NCI-H510A (cell line): ENCODE measurements at regions not wholly inside any gene's neighbourhood (a gene's known extent, or its start where the extent isn't known, plus 50 kb on each side); places are given as distances from the start of the nearest gene placed in this dataset.
"Not testable (repeated sequence)": the region's sequence is repeated elsewhere in the genome, so short reads cannot be mapped to it uniquely, and the experiment has no call there.

ENCODE experiments used
- DNase-seq: peaks from one replicate; lab custom pipeline; 2025; lab: John Stamatoyannopoulos, UW

GRCh38 chr2:194686569-194686968 lies 970.5 kb upstream of the SLC39A10 start:
- no peak for DNase-seq

DNA sequence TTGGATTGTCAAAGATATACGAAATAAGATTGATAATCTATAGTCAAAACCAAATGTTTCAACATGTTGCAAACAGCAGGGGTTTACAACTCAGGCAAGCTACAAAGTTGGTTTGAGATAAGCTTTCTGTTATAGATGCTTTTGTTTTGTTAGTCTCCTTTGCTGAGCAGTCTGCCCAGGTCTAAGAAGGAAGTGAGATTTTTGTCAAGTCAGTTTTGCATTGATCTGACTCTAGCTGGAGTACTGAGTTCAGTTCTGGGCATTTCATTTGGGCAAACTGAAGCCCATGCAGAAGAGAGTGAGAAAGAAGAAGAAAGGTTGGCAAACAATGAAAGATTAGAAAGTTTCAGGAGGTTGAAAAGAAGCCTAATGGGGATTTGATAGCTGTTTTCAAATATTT lies 983.0 kb upstream of the SLC39A10 start:
- DNase-seq, result no peak

- DNase-seq, result no peak
Measured at GRCh38 chr2:194672994-194673393, 984.0 kb upstream of the SLC39A10 start.

DNA sequence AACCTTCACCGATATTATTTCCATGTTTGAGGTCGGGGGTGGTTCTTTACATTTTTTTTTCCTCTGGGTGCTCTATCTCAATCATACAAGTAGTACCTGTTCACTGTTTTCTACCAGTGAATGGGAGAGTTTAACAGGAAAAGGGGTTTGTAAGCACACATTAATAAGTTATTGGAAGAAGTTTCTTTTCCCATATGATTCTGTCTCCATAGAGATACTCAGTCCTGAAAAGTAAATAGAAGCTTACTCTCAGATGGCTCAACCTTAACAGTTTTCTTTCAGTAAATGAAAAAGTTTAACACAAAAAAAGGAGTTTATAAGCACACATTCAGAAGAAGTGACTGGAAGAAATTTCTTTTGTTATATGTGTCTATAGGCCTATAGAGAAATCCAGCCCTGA lies 995.6 kb upstream of the SLC39A10 start:
- no peak for DNase-seq

- not testable (repeated sequence) for DNase-seq
Measured at GRCh38 chr2:194639057-194639456, 1018.0 kb upstream of the SLC39A10 start.

DNA sequence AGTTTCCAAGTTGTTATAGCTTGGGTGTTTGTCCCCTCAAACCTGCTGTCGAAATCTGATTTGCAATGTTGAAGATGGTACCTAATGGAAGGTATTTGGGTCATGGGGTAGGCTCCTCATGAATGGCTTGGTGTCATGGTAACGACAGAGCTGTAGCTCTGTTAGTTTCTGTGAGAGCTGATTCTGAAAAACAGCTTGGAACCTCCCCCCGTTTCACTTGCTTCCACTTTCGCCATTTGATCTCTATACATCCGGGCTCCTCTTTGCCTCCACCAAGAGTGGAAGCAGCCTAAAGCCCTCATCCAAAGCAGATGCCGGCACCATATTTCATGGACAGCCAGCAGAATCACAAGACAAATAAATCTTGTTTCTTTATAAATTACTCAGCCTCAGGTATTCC lies 1035.1 kb upstream of the SLC39A10 start:
- DNase-seq, result no peak

- DNase-seq, result no peak
Measured at GRCh38 chr2:194619366-194619765, 1037.7 kb upstream of the SLC39A10 start.

- DNase-seq, result no peak
Measured at GRCh38 chr2:194618432-194618831, 1038.6 kb upstream of the SLC39A10 start.

- no peak for DNase-seq
Measured at GRCh38 chr2:194616334-194616733, 1040.7 kb upstream of the SLC39A10 start.

GRCh38 chr2:194610297-194610696 lies 1046.7 kb upstream of the SLC39A10 start:
- no peak for DNase-seq

DNA sequence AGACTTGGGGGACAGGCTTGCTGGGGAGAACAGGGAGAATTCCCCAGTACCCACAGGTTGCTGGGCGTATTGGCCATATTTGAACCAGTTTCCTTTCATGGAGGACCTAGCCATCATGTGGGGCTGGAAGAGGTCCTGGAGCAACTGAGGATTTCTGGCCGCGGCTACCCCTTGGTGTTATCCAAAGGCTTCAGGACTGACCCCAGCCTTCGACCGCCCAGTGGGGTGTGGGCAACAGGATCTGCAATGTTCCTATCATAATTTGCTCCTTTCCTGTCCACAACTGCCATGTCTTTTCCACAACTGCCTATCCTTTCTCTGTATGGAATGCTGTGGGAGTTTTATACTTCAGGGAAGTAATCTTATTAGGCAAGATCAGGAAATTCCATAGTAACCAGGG lies 1053.6 kb upstream of the SLC39A10 start:
- DNase-seq, result no peak

DNA sequence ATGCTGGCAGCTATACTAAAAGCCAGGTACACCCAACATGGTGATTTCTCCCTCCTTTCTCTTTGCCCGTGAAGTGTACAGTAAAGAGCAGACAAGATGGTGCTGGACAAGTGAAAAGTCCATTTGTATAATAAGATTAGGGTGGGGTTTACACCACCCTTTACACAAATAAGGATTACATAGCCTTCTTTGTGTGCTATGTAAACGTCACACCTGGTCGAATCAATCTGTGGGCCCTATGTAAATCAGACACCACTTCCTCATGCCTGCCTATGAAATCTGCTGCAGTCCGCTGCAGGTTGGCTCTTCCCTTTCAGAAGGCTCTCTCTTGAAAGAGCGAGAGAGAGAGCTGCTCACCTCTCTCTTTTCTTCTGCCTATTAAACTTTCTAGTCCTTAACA lies 1054.3 kb upstream of the SLC39A10 start:
- DNase-seq, result no peak

DNA sequence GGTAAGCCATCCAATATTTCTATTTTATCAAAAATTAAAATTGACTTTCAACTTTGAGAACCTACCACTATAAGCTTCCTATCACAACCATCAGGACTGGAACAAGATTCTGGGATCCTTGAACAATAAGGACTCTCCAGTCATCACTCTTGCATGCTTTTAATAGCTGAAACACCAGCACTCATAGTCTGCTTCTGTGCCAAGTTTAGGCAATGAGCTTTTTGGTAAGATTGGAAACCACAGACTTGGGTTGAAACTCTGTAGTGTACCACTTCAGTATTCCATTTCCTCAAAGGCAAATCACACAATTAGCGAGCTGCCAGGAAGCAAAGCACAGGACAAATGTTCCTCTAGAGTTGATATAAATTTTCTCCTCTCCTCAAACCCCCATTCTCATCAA lies 1065.8 kb upstream of the SLC39A10 start:
- no peak for DNase-seq

DNA sequence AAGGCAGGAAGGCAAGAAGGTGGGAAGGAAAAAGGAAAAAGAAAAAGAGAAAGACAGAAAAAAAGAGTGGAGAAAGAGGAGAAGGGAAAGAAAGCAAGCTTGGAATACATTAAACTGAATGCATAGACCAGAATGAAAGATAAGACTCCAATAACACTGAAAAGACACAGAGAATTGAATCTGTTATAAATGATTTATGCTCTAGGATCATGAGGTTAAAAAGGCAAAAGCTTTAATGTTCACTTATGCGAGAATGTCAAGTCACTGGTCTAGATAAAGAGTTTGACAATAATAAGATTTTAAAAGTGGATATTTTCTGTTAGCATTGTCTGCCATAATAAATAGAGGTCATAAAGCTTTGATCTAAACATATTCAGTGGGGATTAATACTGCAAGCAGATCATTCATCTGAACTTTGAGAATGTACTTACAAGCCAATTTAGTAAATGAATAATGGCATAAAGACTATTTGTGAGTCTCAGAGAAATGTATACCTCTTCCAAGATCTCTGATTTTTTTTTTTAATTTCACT lies 1069.2 kb upstream of the SLC39A10 start:
- DNase-seq, result no peak

GRCh38 chr2:194567661-194568017 lies 1089.4 kb upstream of the SLC39A10 start:
- no peak for DNase-seq

DNA sequence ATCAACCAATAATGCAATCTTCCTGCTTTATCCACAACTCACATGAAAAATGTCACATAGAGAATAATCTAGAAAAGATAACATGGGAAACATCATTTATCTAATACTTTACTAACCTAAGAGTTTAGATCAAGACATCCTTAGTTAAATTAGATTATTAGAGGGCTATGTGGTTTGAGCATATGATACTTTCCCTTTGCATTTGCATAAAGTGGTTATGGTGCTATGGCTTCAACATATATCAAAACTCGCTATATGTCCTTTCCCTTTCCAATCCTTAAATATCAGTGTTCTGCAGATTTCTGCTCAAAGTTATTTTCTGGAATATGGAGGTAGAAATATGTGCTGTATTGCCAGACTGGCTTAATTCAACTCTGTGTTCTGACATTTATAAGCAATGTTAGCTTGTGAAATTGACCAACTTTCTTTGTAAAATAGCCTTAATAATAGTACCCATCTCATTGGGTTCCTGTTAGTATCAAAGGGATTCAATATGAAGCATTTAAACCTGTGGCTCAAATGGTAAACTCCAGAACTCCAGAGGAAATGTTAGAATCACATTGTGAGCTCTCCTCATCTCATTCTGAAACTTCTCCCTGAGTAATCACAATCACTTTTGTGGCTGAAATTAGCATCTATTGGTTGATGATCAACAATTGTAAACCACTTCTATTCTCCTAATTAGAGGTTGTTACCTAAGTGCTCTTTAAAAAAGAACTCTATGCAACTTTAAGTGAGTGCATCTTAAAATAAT lies 1089.9 kb upstream of the SLC39A10 start:
- DNase-seq, result no peak

DNA sequence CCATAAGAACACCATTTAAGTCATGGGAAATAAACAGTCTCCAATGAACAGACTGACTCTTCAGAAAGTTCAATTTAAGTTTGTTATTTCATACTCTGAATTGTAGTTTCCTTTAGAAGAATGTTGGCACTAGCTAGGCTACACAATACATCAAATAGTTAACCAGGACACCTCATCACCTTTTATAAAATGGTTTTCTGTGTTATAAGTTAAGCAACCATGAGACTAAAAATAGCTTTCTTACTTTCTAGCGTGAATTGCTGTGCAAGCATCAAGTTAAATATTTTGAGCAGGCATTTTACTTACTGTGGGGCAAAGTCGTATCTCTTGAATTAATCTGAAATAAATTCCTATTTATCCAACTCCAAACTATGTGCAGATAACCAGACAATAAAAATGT lies 1092.6 kb upstream of the SLC39A10 start:
- no peak for DNase-seq

- no peak for DNase-seq
Measured at GRCh38 chr2:194562329-194562728, 1094.7 kb upstream of the SLC39A10 start.

GRCh38 chr2:194559964-194560363 lies 1097.1 kb upstream of the SLC39A10 start:
- no peak for DNase-seq

DNA sequence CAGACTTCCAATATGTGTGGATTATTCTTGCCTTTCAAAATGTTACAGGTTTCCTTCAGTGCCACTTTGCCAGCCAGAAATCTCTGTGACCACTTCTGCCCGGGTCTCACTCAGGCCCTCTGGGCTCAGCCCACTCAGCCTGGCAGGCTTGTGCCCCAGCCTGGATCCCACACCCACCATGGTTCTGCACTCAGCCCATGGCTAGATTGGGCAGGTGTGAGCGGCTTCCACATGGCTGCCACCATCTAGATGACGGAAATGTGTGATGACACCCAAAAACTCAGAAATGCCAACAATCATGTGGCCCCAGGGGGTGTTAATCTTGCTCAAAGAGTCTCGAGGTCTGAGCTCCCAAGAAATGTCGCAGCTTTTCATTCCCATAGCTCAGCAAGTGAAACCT lies 1097.5 kb upstream of the SLC39A10 start:
- no peak for DNase-seq

DNA sequence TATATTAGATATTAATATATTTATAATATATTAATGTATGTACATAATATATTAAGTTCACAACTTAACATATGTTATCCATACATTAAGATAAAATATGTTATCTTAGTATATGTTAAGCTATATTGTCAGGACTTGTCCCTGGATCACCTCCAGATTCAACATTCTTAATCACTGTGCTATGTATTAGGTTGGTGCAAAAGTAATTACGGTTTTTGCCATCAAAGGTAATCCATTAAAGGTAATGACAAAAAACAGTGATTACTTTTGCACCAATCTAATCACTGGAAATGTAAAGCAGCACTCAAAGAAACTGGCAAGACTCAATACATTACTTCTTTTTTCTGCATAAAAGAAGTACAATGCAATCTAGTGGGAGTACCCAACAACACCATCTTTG lies 1099.0 kb upstream of the SLC39A10 start:
- no peak for DNase-seq

DNA sequence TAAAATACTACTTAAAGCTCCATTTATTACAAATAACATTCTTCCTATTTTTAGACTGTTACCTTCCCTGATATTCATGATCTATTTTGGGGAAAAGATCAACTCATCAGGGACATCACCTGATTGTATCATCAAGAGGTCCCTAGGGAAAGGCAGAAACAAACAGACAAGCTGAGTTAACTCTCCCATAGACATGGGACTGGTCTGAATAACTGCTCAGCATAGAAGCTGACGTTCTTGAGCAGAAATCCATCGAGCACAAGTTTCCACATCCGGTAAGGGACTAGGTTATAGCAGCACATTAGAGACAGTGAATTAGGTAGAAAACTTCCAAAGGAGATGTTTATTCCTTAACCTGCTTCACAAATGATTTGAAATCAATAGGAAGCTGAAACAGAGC lies 1100.4 kb upstream of the SLC39A10 start:
- DNase-seq, result no peak

DNA sequence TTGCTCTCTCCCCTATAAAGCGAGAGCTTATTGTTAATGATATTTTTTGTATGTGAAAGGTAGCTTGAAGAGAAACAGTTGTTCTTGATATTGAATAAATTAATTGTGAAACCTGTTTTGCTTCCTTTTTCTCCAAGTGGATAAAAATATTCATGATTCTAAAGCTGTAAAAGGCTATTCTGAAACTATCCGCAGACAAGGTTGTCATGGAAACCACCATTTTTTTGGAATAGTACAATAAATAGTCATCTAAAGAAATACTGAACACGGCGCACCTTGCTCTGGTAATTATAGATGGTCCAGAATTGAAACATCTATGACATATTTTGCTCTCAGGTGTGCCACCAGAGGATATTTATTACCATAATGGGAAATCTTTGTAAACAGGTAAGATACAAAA lies 1103.0 kb upstream of the SLC39A10 start:
- no peak for DNase-seq

DNA sequence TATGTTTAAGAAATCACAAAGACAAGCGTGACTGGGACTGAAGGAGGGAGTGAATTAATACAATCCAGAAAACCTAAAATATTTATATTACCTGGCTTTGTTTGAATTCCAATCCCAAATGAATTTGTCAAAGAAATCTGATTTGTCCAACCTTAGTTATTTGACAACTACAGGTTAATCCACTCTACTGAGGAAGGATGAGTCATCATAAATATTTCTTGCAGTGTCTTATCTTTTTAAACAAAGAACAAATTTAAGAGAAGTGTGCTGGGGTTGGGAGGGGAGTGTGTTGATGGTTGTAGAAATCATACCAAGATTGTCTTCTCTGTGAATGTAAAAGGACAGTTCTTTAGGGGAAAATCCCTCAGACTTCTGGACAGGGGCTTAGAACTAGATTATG lies 1106.3 kb upstream of the SLC39A10 start:
- no peak for DNase-seq
